ENCODE measurements at regions not wholly inside any gene's neighbourhood (a gene's known extent, or its start where the extent isn't known, plus 50 kb on each side); places are given as distances from the start of the nearest gene placed in this dataset.
"Not testable (repeated sequence)": the region's sequence is repeated elsewhere in the genome, so short reads cannot be mapped to it uniquely, and the experiment has no call there.

DNA sequence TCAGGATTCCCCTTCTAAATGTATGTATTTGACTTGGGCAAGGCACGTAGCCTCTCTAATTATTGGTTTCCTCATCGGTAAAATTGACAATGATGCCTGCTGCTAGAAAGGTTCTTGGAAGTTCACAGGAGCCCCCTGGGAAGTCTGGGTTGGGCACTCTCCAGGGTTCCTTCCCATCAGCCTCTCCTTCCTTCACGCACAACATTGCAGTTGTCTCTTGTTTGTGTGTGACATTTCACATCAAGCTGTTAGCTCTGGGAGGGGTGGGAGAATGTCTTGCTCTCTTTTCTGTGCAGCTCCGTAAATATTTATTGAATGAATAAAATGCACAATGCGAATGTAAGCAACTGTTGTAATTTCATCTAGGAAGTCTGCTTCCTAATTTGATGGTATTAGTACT is 153.2 kb upstream of the PRICKLE1 start:
- no peak for DNase-seq

DNA sequence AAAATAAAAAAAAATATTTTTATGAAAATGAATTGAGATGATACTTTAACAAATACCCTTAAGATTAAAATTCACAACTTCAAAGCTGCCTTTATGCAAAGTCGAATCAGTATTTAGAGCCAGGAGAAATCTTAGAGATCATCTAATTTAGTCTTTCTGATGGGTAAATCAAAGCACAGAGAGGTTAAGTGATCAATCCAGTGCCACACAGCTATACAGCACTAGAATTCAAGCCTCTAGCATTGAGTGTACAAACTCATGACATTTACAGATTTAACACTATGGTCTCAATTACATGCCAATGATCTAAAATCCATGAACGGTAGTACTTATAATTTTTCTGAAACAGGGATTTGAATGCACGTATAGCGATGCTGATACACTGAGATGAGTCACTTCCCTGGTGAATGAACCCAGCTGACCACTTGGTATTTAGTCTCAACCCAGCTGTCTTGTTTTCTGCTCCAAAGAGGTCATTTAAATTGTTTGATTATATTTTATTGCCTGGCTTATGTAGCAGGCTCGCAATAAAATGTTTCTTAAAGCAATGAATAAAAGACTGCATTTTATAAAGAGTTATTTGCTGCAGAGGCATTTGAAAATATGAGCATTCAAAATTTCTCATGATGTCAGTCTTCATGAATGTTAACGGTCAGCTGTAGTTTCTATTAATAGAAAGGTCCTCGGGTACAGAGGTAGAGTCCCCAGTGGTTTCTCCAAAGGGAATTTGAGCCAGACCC is 152.4 kb upstream of the PRICKLE1 start:
- DNase-seq: no peak

DNA sequence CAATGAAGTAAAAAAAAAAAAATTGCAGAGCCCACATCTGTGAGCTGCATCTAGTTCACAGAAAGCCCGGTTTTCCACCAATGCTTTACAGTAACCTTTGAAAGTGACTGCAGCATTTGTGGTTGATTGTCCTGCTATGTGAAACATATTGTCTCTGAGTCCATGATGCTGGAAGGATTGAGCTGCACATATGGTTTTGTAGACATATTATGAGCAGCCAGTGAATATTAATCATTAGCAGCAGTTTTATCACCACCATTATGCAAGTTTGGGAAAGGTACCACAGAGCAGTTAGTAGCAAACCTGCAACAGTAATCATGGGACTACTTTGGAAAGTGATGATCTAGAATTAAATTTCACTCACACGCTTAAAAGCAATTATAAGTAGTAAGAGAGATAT is 151.5 kb upstream of the PRICKLE1 start:
- DNase-seq: no peak

DNA sequence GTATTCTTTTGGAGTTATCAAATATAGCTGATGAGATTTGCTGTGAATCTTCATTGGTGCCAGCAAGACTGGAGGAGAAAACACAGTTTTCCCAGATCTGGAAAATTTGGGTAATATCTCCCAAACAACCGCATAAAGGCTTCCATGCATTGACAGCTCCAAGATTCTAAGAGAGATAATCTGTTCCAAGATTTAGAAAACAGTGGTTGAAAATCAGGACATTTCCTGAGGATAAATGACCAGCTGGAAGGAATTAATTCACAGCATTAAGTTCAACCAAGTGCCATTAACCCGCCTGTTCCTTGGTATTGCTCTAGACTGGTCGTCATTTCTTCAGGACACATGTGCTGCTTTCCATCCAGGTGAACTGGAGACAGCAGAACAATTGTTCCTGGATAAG is 147.9 kb upstream of the PRICKLE1 start:
- no peak for DNase-seq

DNA sequence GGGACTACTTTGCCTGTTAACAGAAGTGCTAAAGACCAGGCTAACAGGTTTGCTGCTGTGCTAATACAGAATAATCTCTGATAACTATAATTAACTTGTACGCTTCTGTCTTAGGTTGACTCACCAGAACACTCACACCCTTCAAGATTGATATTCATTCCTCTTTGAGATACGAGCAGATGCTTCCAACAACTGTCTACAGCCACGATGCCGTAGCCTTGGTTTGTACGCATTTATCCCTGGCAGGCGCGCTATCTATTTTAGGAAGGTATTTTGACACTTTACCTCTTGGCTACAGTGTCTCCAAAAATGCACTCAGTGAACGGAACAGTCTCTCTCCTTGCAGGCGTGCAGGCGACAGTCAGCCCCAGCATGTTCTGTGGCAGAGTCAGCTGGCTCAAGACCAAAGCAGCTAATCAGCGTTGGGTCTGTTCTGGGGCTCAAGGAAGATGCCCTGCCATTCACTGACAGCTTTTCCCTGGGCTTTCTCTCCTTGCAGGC is 146.4 kb upstream of the PRICKLE1 start:
- DNase-seq: no peak

DNA sequence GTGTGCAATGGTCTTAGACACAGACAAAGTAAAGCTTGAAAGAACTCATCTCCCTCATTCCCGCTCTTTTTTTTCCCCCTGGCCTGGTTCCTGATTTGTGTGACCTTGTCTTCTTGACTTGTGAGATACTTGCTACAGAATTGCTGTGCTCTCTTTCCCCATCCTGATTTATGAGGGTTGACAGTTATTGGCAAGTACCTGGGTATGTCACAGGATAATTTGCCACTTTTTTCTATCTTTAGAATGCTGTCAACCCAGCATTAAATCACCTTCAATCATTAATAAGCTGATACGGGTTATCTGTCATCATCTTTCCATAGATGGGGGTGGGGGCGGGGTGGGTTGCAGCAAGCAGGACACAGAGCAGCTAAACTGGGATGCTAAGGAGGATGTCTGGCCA is 144.4 kb upstream of the PRICKLE1 start:
- DNase-seq: no peak

DNA sequence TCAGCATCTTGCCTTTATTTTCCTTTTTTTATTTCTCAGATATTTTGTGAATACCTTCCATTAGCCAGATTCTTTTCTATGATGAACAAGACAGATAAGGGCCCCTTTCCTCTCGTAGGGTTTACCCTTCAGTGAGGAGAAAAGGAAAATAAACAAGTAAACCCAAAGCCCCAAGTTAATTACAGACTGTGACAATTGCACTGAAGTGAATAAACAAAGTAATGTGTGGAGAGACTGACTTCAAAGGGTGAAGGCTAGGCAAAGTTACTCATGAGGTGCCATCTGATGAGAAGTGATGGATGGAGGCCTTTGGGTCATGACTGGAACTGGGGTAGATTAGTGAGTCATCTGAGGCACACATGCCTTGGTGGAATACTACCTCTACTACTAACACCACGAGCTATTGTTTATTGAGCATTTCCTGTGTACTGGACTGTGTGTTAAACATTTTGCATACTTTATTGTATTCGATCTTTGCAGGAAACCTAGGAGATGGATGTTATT is 143.4 kb upstream of the PRICKLE1 start:
- no peak for DNase-seq

DNA sequence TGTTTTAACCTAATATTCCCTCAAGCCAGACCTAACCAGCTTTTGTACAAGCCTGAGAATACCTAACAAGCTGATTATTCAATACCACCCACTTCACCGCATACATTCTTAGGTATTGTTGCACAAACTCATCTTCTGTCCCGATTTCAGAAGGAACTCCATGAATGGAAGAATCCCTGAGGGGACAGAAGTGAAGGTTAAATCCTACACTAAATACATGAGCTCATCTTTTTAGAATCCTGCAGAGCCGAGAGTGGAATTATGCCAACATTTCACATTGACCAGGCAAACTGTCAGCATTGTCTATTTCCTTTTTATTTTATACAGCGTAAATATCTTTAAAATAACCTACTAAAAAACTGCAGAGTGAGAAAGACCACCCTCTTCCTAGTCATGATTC is 140.7 kb upstream of the PRICKLE1 start:
- no peak for DNase-seq

DNA sequence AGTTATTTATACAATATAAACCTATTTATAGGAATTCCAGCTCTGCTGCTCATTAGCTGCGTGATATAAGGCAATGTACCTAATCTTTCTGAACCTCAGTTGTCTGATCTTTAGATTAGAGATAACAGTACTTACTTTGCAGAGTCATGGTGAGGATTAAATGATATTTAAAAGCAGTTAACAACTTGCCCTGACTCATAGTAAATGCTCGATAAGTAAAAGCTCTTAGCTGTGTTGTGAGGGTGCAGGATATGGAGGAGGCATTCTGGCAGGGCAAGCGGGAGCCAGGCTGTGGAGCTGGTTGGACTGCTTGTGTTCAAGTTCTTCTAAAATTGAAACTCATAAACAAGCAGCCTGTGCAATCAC is 140.0 kb upstream of the PRICKLE1 start:
- no peak for DNase-seq

DNA sequence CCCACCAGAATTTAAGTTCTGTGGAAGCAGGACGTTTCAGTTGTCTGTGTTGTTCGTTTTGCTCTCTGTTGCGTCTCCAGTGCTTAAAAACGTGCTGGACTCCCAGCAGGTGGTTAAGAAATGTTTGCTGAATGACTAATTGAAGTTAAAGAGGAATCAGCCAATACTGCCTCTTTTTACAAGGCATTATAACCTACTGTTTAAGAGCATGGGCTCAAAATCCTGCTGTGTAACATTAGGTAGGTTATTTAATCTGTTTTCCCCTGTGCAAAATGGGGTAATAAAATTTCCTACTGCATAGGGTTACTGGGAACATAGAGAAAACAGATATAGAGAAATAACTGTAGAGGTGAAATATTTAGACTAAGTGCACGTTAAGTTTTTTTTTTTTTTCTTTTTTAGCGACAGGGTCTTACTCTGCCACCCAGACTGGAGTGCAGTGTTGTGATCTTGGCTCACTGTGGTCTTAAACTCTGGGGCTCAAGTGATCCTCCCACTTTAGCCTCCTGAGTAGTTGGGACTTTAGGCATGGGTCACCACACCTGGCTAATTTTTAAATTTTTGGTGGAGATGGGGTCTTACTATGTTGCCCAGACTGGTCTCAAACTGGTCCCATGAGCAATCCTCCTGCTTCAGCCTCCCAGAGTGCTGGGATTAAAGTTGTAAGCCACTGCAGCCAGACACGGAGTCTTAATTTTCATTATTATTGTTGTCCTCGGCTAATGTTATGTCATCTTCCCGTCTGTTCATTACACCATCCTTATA is 139.4 kb upstream of the PRICKLE1 start:
- DNase-seq: no peak

DNA sequence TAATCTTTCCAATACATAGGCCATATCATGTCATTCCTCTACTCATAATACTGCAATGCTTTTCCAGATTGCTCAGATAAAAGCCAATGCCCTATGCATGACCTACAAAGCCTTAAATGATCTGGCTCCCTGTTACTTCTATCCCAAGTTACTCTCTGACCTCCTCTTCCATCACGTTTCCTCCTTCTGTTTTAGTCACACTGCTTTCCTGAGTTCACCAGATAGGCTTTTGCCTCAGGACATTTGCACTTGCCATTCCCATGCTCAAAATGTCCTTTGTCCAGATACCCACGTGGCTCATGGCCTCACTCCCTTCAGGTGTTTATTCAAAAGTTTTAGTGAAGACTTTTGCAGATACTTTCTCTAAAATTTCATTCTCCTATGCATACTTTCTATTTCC is 138.7 kb upstream of the PRICKLE1 start:
- DNase-seq: no peak

DNA sequence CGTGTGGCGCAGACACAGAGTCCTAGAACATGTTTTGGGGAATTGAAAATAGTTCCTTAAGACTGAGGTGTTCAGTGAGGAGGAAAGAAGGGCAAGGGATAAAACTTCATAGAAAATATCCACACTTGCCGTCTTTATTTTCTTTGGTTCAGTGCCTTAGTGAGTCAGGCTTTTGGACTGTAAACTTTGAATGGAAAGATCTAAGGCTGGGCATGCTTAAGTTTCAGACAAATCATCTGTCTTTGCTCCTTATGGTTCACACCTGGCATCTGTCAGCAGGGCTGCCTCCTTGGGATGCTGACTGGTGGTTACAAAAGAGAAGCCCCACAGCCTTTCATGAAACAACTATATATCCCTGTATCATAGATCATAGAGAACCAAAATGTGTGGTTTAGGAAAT is 136.3 kb upstream of the PRICKLE1 start:
- no peak for DNase-seq

DNA sequence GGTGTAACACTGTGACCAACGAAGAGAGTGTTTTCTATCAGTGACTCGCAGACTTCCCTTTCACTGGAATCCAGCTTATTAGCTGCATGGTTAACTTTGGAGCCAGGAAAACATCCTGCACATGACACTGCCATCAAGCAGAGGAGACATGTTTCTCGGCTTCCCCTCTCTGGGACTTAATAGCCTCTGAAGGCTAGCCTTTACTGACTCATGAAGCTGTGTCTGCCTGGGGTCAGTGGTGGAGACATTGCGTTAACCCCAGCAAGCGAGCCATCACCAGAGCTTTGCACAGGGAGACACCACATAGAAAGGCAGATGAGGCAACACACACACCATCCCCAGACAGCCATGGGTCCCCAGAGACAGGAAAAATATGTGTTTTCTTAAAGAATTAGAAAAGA is 126.9 kb upstream of the PRICKLE1 start:
- DNase-seq: no peak

DNA sequence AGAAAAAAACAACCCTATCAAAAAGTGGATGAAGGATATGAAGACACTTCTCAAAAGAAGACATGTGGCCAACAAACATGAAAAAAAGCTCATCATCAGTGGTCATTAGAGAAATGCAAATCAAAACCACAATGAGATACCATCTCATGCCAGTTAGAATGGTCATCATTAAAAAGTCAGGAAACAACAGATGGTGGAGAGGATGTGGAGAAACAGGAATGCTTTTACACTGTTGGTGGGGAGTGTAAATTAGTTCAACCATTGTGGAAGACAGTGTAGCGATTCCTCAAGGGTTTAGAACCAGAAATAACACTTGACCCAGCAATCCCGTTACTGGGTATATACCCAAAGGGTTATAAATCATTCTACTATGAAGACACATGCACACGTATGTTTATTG is 124.0 kb upstream of the PRICKLE1 start:
- not testable (repeated sequence) for DNase-seq

DNA sequence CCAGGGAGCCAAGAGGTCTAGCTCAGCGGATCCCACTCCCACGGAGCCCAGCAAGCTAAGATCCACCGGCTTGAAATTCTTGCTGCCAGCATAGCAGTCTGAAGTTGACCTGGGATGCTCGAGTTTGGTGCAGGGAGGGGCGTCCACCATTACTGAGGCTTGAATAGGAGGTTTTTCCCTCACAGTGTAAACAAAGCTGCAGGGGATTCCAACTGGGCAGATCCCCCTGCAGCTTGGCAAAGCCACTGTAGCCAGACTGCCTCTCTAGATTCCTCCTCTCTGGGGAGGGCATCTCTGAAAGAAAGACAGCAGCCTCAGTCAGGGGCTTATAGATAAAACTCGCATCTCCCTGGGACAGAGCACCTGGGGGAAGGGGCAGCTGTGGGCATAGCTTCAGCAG is 118.8 kb upstream of the PRICKLE1 start:
- not testable (repeated sequence) for DNase-seq

DNA sequence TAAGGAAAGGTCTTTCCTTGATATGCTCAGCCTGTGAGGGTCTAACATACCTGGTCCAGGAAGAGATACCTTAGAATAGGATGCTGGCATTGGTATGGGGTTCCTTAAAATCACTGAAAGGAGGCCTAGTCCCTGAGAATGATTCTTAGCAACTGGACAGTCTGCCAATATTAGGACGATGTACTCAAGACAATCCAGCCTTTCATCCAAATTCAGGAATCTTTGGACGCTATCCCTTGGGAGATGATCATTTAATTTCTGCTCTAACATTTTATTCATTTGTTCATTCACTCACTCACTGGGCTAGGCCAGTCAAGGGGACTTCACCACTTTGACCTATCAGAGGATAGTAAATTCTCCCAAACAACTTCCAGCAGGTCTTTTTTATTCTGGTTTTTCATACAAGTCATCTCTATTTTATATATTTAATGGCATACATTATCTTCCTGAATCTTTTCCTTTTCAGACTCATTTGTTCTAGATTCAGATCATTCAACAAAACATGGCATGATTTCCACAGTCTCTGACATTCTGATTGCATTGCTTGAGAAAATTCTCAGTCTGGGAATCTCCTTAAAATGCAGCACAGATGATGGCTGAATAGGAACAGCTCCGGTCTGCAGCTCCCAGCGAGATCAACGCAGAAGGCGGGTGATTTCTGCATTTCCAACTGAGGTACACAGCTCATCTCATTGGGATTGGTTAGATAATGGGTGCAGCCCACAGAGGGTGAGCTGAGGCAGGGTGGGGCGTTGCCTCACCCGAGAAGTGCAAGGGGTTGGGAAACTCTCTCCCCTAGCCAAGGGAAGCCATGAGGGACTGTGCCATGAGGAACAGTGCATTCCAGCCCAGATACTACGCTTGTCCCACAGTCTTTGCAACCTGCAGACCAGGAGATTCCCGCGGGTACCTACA is 118.0 kb upstream of the PRICKLE1 start:
- DNase-seq: no peak

DNA sequence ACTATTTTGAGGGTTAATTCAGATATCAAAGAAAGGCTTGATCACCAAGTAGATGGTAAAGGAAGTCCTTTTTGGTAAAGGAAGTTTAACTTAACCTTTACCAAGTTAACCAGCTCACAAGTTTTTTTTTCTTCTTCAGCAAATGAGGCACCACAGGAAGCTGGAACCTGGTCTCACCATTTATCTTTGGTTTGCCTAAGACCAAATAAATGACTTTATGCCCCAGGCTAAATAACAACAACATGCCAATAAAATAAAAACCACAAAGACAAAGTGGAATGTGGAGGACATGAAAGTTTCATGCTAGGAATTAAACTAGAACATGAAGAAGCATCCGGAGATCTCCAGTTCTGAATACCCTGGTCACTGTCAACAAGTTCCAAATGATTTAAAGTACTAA is 116.8 kb upstream of the PRICKLE1 start:
- DNase-seq: no peak

DNA sequence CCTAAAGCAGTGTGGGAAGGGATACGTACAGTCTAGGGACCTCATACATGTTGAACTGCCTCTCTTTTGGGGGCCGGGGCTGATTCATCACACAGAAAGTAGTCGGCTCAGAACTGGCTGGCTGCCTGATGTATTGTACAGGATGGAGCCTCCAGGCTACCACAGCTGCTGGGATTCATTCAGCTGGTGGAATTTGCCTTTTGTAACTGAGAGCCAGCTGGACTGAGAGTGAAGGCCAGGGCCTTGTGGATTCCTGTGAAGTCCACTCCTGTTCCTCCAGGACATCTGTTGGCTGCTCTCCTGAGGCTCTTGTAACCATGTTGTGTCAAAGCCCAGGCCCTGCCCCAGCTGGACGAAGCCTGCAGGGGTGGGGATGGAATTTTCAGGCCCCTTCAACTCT is 116.3 kb upstream of the PRICKLE1 start:
- no peak for DNase-seq

DNA sequence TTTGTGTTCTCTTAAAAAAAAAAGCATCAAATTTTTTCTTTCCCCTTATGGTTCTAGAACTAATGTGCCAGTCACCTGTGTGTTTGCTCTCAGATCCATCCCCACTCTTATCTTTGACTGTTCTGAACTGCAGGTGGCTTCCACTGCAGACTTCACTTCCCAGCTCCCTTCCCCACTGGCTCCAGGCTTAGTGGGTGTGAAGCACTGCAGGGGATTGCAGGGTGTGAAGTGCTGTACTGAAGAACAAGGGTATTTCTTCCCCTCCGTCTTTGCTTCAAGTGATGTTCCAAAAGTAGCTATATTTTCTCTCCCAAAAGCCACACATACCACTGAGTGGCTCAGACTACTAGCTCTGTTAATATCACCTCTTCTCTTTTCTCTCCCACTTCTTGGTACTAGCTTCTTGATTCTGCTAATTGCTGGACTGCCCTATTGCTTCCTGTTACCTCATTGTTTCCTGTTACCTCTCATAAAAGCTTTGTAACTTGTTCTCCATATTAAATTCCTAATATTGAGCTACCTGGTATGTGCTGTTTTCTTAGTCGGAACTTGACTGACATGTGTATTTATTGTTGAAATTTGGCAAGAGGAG is 115.4 kb upstream of the PRICKLE1 start:
- no peak for DNase-seq

DNA sequence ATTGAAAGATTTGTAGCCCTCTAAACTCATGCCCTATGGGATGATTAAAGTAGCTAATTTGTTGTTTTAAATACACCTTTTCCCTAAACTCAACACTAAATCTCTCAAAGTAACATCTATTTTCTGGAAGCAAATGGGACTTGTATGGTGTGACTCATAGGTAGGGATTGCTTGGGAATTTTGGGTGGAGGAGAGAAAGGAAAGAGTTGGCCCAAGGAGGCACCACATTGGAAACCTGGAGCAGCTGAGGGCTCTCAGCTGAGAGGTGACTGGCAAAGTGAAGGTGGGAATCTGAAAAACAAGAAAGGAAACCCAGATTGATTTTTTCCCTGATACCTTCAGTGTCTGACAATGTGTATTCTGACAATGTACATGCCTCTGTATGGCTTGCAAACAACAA is 114.8 kb upstream of the PRICKLE1 start:
- no peak for DNase-seq

DNA sequence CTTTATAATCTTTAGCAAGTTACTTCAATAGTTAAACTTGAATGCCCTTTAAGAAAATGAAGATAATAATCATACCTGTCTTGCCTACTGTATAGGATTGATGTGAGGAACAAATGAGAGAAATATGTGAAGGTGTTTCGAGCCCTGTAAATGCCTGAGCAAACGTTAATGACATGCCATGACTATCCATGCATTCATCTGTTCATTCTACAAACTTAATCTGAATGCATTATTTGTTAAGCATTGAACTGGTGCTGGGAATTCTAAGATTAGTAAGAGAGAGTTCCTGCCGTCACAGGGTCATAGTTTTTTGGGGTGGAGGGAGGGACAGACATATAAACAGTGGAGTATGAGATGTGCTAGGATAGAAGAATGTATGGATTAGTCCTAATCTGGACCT is 111.5 kb upstream of the PRICKLE1 start:
- no peak for DNase-seq

DNA sequence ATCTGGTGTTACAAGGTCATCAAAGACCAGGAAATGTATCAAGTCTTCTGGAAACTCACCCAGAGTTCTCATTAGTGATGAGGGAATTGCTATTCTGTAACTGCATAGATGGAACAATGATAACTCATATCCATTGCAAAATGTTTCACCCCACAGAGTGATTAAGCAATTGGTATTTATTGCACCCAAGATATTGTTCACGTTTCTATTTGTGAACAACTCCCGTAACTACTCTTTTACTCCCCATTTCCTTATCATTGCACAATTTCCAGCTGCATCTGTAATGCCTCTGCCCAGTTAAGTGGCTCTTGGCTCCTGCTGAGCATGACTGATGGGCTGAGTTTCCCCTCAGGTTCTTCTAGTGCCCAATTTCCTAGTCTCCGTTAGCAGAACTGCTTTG is 108.7 kb upstream of the PRICKLE1 start:
- DNase-seq: no peak
